Brain microvascular endothelial cell (primary cell): ENCODE measurements at regions not wholly inside any gene's neighbourhood (a gene's known extent, or its start where the extent isn't known, plus 50 kb on each side); places are given as distances from the start of the nearest gene placed in this dataset.
"Not testable (repeated sequence)": the region's sequence is repeated elsewhere in the genome, so short reads cannot be mapped to it uniquely, and the experiment has no call there.

Experiments
- DNase-seq: peaks from one replicate; pipeline ENCODE4 v3.0.0-alpha.2; 2020
- H3K27ac ChIP-seq: fragments of 250-450 bp; sonication (Bioruptor Pico); 2 replicates; pipeline ENCODE4 v1.5.1; 2020; ENCODE audit warnings: mild to moderate bottlenecking, moderate library complexity
- H3K27me3 ChIP-seq: fragments of 250-450 bp; sonication (Bioruptor Pico); replicated peaks from 2 replicates; pipeline ENCODE4 v1.5.1; 2020; ENCODE audit warnings: mild to moderate bottlenecking
- H3K36me3 ChIP-seq: fragments of 250-450 bp; sonication (Bioruptor Pico); replicated peaks from 2 replicates; pipeline ENCODE4 v1.5.1; 2020; ENCODE audit warnings: mild to moderate bottlenecking
- H3K4me3 ChIP-seq: 2 replicates; pipeline ENCODE4 v1.5.1; 2011; ENCODE audit warnings: low read depth, mild to moderate bottlenecking, control low read depth, low read length, moderate library complexity
- CTCF ChIP-seq: IDR thresholded peaks from 2 replicates; pipeline ENCODE4 v1.5.1; 2011; ENCODE audit warnings: low read depth, mild to moderate bottlenecking, moderate library complexity, low read length, control low read depth, inconsistent platforms; ENCODE audit errors: missing control alignments
- in situ Hi-C: cut with HindIII; loops from 2 replicates; pipeline ENCODE4 v1.10.0; 2017; ENCODE audit warnings: low sequenced_read_pairs, low pct_ligation_motif_present

- Histone ChIP-seq H3K27me3 (no peaks in the 10 kb centered on the region), H3K27ac (no peak overlapping the region), H3K4me3 (no peak overlapping the region), H3K36me3 (no peaks in the 10 kb centered on the region)
- no peak for DNase-seq
- in situ Hi-C loops = no loop called here
- no peak for TF ChIP-seq CTCF
These were observed 566.8 kb upstream of the HTR2C start for GRCh38 chrX:114017086-114017485.

- Histone ChIP-seq H3K4me3 (no peak overlapping the region), H3K36me3 (no peaks in the 10 kb centered on the region), H3K27me3 (no peaks in the 10 kb centered on the region), H3K27ac (no peak overlapping the region)
- no peak for DNase-seq
- in situ Hi-C loops = no loop called here
- TF ChIP-seq CTCF = no peak
These were observed 567.9 kb upstream of the HTR2C start for GRCh38 chrX:114015966-114016365.

GRCh38 chrX:114006664-114007063 lies 577.2 kb upstream of the HTR2C start:
- no peak overlapping the region for H3K4me3 ChIP-seq
- DNase-seq = no peak
- H3K36me3 ChIP-seq = no peaks in the 10 kb centered on the region
- no peaks in the 10 kb centered on the region for H3K27me3 ChIP-seq
- no peak for TF ChIP-seq CTCF
- in situ Hi-C loops = no loop called here
- no peak overlapping the region for H3K27ac ChIP-seq

GRCh38 chrX:113996781-113997180 lies 587.1 kb upstream of the HTR2C start:
- in situ Hi-C loops = no loop called here
- no peak overlapping the region for H3K27ac ChIP-seq
- no peak for DNase-seq
- no peak for TF ChIP-seq CTCF
- no peaks in the 10 kb centered on the region for H3K27me3 ChIP-seq
- H3K36me3 ChIP-seq = no peaks in the 10 kb centered on the region
- no peak overlapping the region for H3K4me3 ChIP-seq

- H3K27ac ChIP-seq, in situ Hi-C loops, DNase-seq, H3K27me3 ChIP-seq, H3K4me3 ChIP-seq, H3K36me3 ChIP-seq: not testable (repeated sequence)
These were observed 592.2 kb upstream of the HTR2C start for GRCh38 chrX:113991720-113992119.

- DNase-seq, H3K27ac ChIP-seq, H3K27me3 ChIP-seq, H3K4me3 ChIP-seq, in situ Hi-C loops, H3K36me3 ChIP-seq: not testable (repeated sequence)
These were observed 593.2 kb upstream of the HTR2C start for GRCh38 chrX:113990669-113991068.

- H3K27me3 ChIP-seq, in situ Hi-C loops, H3K27ac ChIP-seq, DNase-seq, H3K36me3 ChIP-seq, H3K4me3 ChIP-seq: not testable (repeated sequence)
These were observed 595.5 kb upstream of the HTR2C start for GRCh38 chrX:113988315-113988935.
